HL-60 (cell line): ENCODE measurements at regions not wholly inside any gene's neighbourhood (a gene's known extent, or its start where the extent isn't known, plus 50 kb on each side); places are given as distances from the start of the nearest gene placed in this dataset.
"Not testable (repeated sequence)": the region's sequence is repeated elsewhere in the genome, so short reads cannot be mapped to it uniquely, and the experiment has no call there.

Experiments
- DNase-seq, 2 experiments: peaks; one replicate each; pipeline ENCODE4 v3.0.0-alpha.2; 2010 to 2020; ENCODE audit warnings: low read depth in 1 of 2, low spot score in 1 of 2
- H3K27ac ChIP-seq: fragments of 250-450 bp; sonication (Bioruptor Pico); replicated peaks from 2 replicates; pipeline ENCODE4 v1.5.1; 2020; ENCODE audit warnings: mild to moderate bottlenecking, moderate library complexity
- H3K27me3 ChIP-seq: fragments of 250-450 bp; sonication (Bioruptor Pico); 2 replicates; pipeline ENCODE4 v1.5.1; 2021; ENCODE audit warnings: mild to moderate bottlenecking, moderate library complexity; ENCODE audit not compliant: insufficient read depth, poor library complexity, severe bottlenecking
- H3K4me3 ChIP-seq: replicated peaks from 2 replicates; pipeline ENCODE4 v1.5.1; 2011; ENCODE audit warnings: mild to moderate bottlenecking, control low read depth, low read length; ENCODE audit not compliant: insufficient read depth
- CTCF ChIP-seq: IDR thresholded peaks from one replicate; pipeline ENCODE4 v1.5.1; 2011; ENCODE audit warnings: low read length, control low read depth, inconsistent platforms; ENCODE audit not compliant: insufficient read depth
- GABPA ChIP-seq: IDR thresholded peaks from 2 replicates; pipeline ENCODE4 v1.6.1; 2012; ENCODE audit warnings: low read depth
- POLR2AphosphoS5 ChIP-seq: IDR thresholded peaks from 2 replicates; pipeline ENCODE4 v1.6.1; 2012; ENCODE audit warnings: low read depth
- REST ChIP-seq: IDR thresholded peaks from 2 replicates; pipeline ENCODE4 v1.6.1; 2012; ENCODE audit warnings: low read depth; ENCODE audit not compliant: insufficient replicate concordance
- SPI1 ChIP-seq: IDR thresholded peaks from 2 replicates; pipeline ENCODE4 v1.6.1; 2012; ENCODE audit warnings: low read depth, mild to moderate bottlenecking, borderline replicate concordance

- H3K27me3 ChIP-seq, result no peaks in the 10 kb centered on the region
- H3K27ac ChIP-seq, result no peak overlapping the region
- no peak for TF ChIP-seq CTCF
- TF ChIP-seq POLR2AphosphoS5, result no peak
- TF ChIP-seq GABPA, result no peak
- TF ChIP-seq REST, result no peak
- TF ChIP-seq SPI1, result no peak
- no peak for DNase-seq
- H3K4me3 ChIP-seq, result no peak overlapping the region
Observed at GRCh38 chr10:52599551-52600200, 172.9 kb downstream of the MBL2 start.

GRCh38 chr10:52604131-52604530 lies 168.5 kb downstream of the MBL2 start:
- DNase-seq, H3K4me3 ChIP-seq, H3K27ac ChIP-seq: not testable (repeated sequence)

DNA sequence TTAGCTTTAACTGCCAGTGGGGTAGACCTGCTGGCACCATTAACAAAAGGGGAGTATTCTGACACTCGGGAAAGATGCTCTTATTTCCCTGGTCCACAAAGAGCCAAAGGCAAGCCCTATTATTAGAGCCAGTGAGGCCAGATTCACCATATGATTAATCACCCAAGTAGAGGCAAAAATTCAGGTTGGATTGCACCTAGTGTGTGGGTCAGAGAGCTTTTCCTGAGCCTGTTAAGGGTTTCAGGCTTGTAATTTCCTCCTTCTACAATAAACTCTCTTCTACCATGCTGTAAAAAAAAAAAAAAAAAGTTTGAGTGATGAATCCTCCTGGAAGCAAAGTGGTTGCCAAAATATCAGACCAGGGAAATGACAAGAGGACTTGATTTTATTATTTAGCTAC lies 163.5 kb downstream of the MBL2 start:
- no peak overlapping the region for H3K4me3 ChIP-seq
- DNase-seq, result no peak
- TF ChIP-seq REST, result no peak
- TF ChIP-seq POLR2AphosphoS5, result no peak
- no peaks in the 10 kb centered on the region for H3K27me3 ChIP-seq
- no peak overlapping the region for H3K27ac ChIP-seq

More at GRCh38 chr10:52604131-52604530, 168.5 kb downstream of the MBL2 start:
- H3K27me3 ChIP-seq, result not testable (repeated sequence)

DNA sequence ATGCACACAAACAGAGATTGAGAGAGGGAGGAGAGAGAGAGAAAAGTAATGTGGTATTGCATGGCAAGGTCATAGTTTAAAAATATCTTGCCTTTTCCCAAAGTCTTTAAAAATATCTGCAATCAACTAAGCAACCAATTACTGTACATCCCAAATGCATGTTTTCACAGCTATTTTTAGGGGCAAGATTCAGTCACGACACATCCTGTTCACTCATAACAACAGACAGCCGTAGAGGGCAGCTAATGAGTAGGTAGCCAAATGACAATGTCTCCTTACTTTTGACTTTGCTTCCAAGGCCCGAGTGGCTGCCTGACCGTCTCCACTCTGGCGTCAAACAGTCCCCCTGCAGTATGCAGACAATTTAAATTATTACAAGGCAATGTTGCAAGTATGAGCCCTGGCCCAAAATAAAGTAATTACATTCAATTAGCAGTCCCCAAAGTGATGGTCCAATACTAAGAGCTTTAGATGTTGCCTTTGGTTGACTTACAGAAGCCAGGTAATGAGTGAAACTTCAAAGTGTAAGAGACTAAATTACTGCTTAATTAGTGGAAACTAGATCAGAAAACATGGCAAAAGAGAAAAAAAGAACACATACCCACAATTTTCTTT lies 162.9 kb downstream of the MBL2 start:
- no peak for TF ChIP-seq REST
- no peak for TF ChIP-seq POLR2AphosphoS5
- TF ChIP-seq SPI1, result no peak
- TF ChIP-seq GABPA, result no peak
- TF ChIP-seq CTCF, result no peak
- DNase-seq, result no peak
- no peaks in the 10 kb centered on the region for H3K27me3 ChIP-seq
- no peak overlapping the region for H3K4me3 ChIP-seq
- H3K27ac ChIP-seq, result no peak overlapping the region
